Neural crest cell (in vitro differentiated cells): ENCODE measurements at regions not wholly inside any gene's neighbourhood (a gene's known extent, or its start where the extent isn't known, plus 50 kb on each side); places are given as distances from the start of the nearest gene placed in this dataset.

Experiments used
- DNase-seq: peaks from one replicate; pipeline ENCODE4 v3.0.0; 2021; ENCODE audit warnings: low read depth, mixed read lengths, low spot score
- H3K27ac Mint-ChIP-seq: one replicate; pipeline ENCODE4 v1.8.0; 2021; ENCODE audit warnings: mild to moderate bottlenecking, mixed read lengths; ENCODE audit not compliant: unreplicated experiment
- H3K27me3 Mint-ChIP-seq: 2 replicates; pipeline ENCODE4 v1.8.0; 2021; ENCODE audit warnings: low read depth, mild to moderate bottlenecking, mixed read lengths
- H3K36me3 Mint-ChIP-seq: 2 replicates; pipeline ENCODE4 v1.8.0; 2021; ENCODE audit warnings: low read depth, mild to moderate bottlenecking, mixed read lengths
- H3K4me1 Mint-ChIP-seq: 2 replicates; pipeline ENCODE4 v1.8.0; 2021; ENCODE audit warnings: mixed read lengths
- H3K4me3 Mint-ChIP-seq: one replicate; pipeline ENCODE4 v1.8.0; 2021; ENCODE audit warnings: mild to moderate bottlenecking, mixed read lengths
- H3K9me3 Mint-ChIP-seq: 2 replicates; pipeline ENCODE4 v1.8.0; 2021; ENCODE audit warnings: mixed read lengths
- TF ChIP-seq, protein P1 (sequence below): fragments of 200-600 bp; sonication (generic); conservative IDR thresholded peaks from 2 replicates; pipeline ENCODE4 v1.5.0; 2021; ENCODE audit warnings: antibody characterized with exemption, mild to moderate bottlenecking

DNA sequence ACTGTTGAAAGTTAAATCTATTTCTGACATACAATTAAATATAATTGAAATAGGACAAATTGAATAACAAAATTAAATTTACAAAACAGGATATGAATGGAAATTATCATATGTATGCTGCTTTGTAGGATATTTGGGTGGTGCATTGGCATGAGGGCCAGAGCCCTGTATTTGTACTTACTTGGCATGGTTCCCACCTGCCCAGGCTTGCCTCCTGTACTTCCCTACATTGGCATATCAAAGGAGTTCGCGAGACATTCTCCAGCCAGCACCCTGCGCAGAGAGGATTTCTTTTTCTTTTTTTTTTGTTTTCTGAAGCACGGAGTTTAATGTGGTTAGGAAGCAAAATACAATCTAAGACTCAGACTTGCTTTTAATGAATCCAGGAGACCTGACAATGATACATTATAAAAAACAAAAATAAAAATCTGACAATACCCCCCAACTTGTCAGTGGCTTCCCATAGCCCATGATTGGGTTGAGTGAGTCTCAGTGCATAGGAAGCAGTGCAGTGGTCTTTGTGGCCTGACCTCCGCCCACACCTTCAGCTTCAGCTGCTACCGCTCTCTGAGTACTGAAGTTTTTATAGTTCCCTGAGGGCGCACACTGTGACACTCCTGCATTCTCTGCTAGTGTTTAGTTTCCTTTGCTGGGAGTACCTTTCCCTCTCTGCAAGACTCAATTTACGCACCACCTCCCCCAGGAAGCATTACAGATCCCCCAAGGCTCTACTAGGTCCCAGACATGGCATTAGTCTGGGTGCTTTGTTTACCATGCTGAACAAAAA is 440.8 kb downstream of the UTRN start:
- TF ChIP-seq, protein P1, sequence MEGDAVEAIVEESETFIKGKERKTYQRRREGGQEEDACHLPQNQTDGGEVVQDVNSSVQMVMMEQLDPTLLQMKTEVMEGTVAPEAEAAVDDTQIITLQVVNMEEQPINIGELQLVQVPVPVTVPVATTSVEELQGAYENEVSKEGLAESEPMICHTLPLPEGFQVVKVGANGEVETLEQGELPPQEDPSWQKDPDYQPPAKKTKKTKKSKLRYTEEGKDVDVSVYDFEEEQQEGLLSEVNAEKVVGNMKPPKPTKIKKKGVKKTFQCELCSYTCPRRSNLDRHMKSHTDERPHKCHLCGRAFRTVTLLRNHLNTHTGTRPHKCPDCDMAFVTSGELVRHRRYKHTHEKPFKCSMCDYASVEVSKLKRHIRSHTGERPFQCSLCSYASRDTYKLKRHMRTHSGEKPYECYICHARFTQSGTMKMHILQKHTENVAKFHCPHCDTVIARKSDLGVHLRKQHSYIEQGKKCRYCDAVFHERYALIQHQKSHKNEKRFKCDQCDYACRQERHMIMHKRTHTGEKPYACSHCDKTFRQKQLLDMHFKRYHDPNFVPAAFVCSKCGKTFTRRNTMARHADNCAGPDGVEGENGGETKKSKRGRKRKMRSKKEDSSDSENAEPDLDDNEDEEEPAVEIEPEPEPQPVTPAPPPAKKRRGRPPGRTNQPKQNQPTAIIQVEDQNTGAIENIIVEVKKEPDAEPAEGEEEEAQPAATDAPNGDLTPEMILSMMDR = no peak

DNA sequence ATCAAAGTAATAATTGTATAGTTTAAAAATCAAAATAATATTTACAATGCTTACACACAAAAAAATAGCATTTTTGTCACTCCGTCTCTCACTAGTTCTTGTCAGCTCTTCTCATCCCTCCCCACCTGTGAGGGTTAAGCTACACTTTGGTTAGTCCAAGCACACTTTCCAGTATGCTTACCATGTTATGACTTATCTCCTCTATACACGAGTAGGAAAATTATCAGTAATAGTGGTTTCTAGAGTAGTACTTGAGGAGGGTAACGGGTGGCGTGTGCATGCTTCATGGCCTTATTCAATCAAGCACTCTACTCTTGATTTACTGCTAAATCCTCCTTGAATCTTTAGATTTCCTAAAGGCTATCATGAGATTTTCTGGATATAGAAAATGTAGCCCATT is 443.7 kb downstream of the UTRN start:
- H3K27ac Mint-ChIP-seq = no peak overlapping the region

More for the DNA sequence above, 440.8 kb downstream of the UTRN start:
- no peak for DNase-seq
- Mint-ChIP-seq H3K36me3 (peaks cover 2% of the 10 kb centered on the region), H3K4me3 (no peak overlapping the region), H3K27ac (peak overlapping the region; percentile 72), H3K4me1 (peaks cover 11% of the 10 kb centered on the region), H3K9me3 (peaks cover 5% of the 10 kb centered on the region), H3K27me3 (no peaks in the 10 kb centered on the region)

DNA sequence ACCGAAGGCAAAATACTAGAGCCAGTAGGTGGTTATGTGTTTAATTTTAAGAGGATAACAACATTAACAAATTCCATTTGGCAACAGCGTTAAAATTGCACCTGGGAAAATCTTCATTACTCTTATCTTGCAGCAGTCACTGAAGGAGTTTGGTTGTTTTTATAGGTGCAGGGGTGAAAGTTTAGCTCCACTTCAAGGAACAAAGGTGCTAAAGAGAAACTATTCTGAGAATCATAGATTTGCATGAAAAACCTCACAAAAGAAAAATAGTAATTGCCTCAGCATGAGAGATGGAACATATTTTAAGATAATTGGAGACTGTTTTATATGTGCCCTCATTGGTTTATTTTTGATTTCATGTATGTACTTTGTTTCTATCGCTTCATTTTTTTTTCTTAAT is 444.4 kb downstream of the UTRN start:
- H3K9me3 Mint-ChIP-seq = peaks cover 3% of the 10 kb centered on the region
- H3K27me3 Mint-ChIP-seq = no peaks in the 10 kb centered on the region
- peaks cover 11% of the 10 kb centered on the region for H3K4me1 Mint-ChIP-seq
- H3K4me3 Mint-ChIP-seq = no peak overlapping the region
- H3K36me3 Mint-ChIP-seq = peaks cover 9% of the 10 kb centered on the region
- H3K27ac Mint-ChIP-seq = no peak overlapping the region
- DNase-seq = no peak
- TF ChIP-seq, protein P1 = no peak

More for the DNA sequence above, 443.7 kb downstream of the UTRN start:
- Mint-ChIP-seq H3K27me3 (no peaks in the 10 kb centered on the region), H3K9me3 (peaks cover 2% of the 10 kb centered on the region), H3K36me3 (peaks cover 6% of the 10 kb centered on the region), H3K4me3 (no peak overlapping the region), H3K4me1 (peaks cover 11% of the 10 kb centered on the region)
- DNase-seq = no peak
- TF ChIP-seq, protein P1 = no peak

DNA sequence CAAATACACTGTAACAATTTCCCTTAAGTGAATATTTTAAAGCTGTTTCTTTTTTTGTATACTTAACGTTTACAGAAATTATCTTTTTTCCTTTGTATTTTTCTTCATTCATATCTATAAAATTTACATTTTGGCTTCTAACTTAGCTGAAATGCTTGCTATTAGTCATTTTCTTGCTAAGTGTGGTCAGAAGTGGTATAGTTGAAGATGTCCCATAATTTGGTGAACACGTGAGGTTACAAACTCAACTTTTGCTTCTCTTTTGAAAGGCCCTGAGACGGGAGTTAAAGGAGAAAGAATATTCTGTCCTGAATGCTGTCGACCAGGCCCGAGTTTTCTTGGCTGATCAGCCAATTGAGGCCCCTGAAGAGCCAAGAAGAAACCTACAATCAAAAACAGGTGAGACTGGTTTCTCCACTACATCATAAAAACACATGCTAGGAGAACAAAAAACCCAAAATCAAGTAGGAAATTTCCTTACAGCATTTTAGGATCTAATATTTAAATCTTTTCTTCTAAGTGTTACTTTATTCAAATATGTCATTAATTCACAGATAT is 445.0 kb downstream of the UTRN start:
- H3K27me3 Mint-ChIP-seq = no peaks in the 10 kb centered on the region
- no peak overlapping the region for H3K27ac Mint-ChIP-seq
- peaks cover 11% of the 10 kb centered on the region for H3K4me1 Mint-ChIP-seq
- TF ChIP-seq, protein P1 = no peak
- peaks cover 11% of the 10 kb centered on the region for H3K36me3 Mint-ChIP-seq
- no peak for DNase-seq
- peaks cover 3% of the 10 kb centered on the region for H3K9me3 Mint-ChIP-seq
- H3K4me3 Mint-ChIP-seq = no peak overlapping the region

DNA sequence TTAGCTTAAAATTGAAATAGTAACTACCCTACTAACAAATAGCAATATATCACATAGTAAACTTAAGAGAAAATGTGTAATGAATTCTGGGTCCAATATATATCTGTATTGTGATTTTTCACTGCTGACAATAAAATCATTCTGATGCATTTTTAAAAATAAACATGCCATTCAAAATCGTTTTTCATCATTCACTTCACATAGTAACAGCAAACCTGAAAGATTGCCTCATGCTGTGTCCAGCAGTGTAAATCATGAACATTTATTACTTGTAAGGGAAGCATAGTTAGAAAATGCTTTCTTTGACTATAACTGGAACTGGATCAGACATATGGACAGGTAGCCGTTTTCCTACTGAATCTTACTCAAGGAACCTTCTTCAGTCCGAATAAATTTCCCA is 446.1 kb downstream of the UTRN start:
- Mint-ChIP-seq H3K27me3 (no peaks in the 10 kb centered on the region), H3K9me3 (peaks cover 3% of the 10 kb centered on the region), H3K36me3 (peaks cover 11% of the 10 kb centered on the region), H3K4me1 (peaks cover 4% of the 10 kb centered on the region), H3K4me3 (no peak overlapping the region), H3K27ac (no peak overlapping the region)
- TF ChIP-seq, protein P1 = no peak
- no peak for DNase-seq
